H1 (cell line): ENCODE measurements at regions not wholly inside any gene's neighbourhood (a gene's known extent, or its start where the extent isn't known, plus 50 kb on each side); places are given as distances from the start of the nearest gene placed in this dataset.

Source experiments
- CTCF ChIA-PET: fragments of 300-600 bp; sonication (Branson Sonifier 250); formaldehyde crosslinking; loops from one replicate; lab custom pipeline; 2021; ENCODE audit not compliant: partially characterized antibody; lab: Charles Lee
- POLR2A ChIA-PET: fragments of 300-600 bp; sonication (Branson Sonifier 250); formaldehyde crosslinking; loops from one replicate; lab custom pipeline; 2021; ENCODE audit warnings: inconsistent platforms; ENCODE audit not compliant: partially characterized antibody; lab: Charles Lee
- DNase-seq, 2 experiments: peaks; one replicate each; pipeline versions ENCODE4 v3.0.0 to v3.0.0-alpha.2; 2010 to 2022; ENCODE audit warnings: low spot score in 2 of 2, low read depth in 1 of 2, mixed read lengths in 1 of 2
- FAIRE-seq: peaks from 2 replicates; lab custom pipeline; 2011; peaks lifted over from hg19 to GRCh38; lab: Jason Lieb, UNC
- H2AFZ ChIP-seq: 2 replicates; pipeline ENCODE4 v1.8.1; 2012; ENCODE audit warnings: low read length, inconsistent platforms
- H2AK5ac ChIP-seq: 2 replicates; pipeline ENCODE4 v1.6.1; 2013; ENCODE audit warnings: low read depth, low read length
- H2BK120ac ChIP-seq: replicated peaks from 2 replicates; pipeline ENCODE3; 2013; ENCODE audit warnings: low read depth, low read length, inconsistent platforms
- H2BK12ac ChIP-seq: 2 replicates; pipeline ENCODE4 v1.6.1; 2013; ENCODE audit warnings: low read depth, low read length
- H2BK15ac ChIP-seq: 2 replicates; pipeline ENCODE4 v1.6.1; 2013; ENCODE audit warnings: low read length
- H2BK20ac ChIP-seq: 2 replicates; pipeline ENCODE4 v1.6.1; 2013; ENCODE audit warnings: low read length
- H2BK5ac ChIP-seq: 2 replicates; pipeline ENCODE4 v1.6.1; 2013; ENCODE audit warnings: low read depth, low read length
- H3K14ac ChIP-seq: 2 replicates; pipeline ENCODE4 v1.6.1; 2013; ENCODE audit warnings: inconsistent platforms; ENCODE audit not compliant: insufficient read length
- H3K18ac ChIP-seq: 2 replicates; pipeline ENCODE4 v1.6.1; 2013; ENCODE audit warnings: low read length; ENCODE audit errors: extremely low read depth
- H3K23ac ChIP-seq: 2 replicates; pipeline ENCODE4 v1.6.1; 2013; ENCODE audit warnings: inconsistent platforms; ENCODE audit not compliant: insufficient read length
- H3K23me2 ChIP-seq: 2 replicates; pipeline ENCODE4 v1.6.1; 2013; ENCODE audit warnings: low read depth, low read length
- H3K27ac ChIP-seq: 2 replicates; pipeline ENCODE4 v1.6.1; 2011; ENCODE audit warnings: low read depth, low read length, inconsistent platforms
- H3K27me3 ChIP-seq, 4 experiments: replicated peaks in 1 of 4; 1 replicate in 1 of 4; 2 replicates in 3 of 4; pipeline versions ENCODE4 v1.6.1 to v1.8.1; 2011 to 2013; ENCODE audit warnings: low read length in 3 of 4, mild to moderate bottlenecking in 3 of 4, inconsistent platforms in 2 of 4, mixed read lengths in 2 of 4, moderate library complexity in 1 of 4; ENCODE audit not compliant: control insufficient read depth in 3 of 4, insufficient read depth in 3 of 4; ENCODE audit errors: extremely low read depth in 1 of 4
- H3K36me3 ChIP-seq, 4 experiments: 2 replicates each; pipeline versions ENCODE4 v1.6.1 to v1.8.1; 2011 to 2013; ENCODE audit warnings: mild to moderate bottlenecking in 4 of 4, low read length in 3 of 4, moderate library complexity in 2 of 4, control low read depth in 1 of 4, inconsistent platforms in 1 of 4; ENCODE audit not compliant: insufficient read depth in 4 of 4, control insufficient read depth in 2 of 4
- H3K4ac ChIP-seq: replicated peaks from 2 replicates; pipeline ENCODE3; 2013; ENCODE audit warnings: low read length, low read depth, mixed read lengths, inconsistent platforms; ENCODE audit not compliant: insufficient read length
- H3K4me1 ChIP-seq, 4 experiments: replicated peaks in 1 of 4; 1 replicate in 1 of 4; 2 replicates in 3 of 4; pipeline versions ENCODE4 v1.6.1 to v1.8.1; 2011 to 2013; ENCODE audit warnings: low read length in 3 of 4, inconsistent platforms in 2 of 4, mixed read lengths in 1 of 4; ENCODE audit not compliant: insufficient read depth in 4 of 4, control insufficient read depth in 3 of 4
- H3K4me2 ChIP-seq, 2 experiments: 2 replicates each; pipeline versions ENCODE4 v1.6.1 to v1.8.1; 2011 to 2013; ENCODE audit warnings: low read depth in 2 of 2, low read length in 2 of 2, control low read depth in 1 of 2, inconsistent platforms in 1 of 2, mild to moderate bottlenecking in 1 of 2; ENCODE audit not compliant: insufficient read depth in 1 of 2
- H3K4me3 ChIP-seq, 4 experiments: fragments of 200-600, 300-600 bp in 1 of 4; sonication (generic), shearing (Covaris generic), sonication (Bioruptor Twin) in 1 of 4; 2 replicates each; pipeline versions ENCODE4 v1.5.1 to v1.8.1; 2011 to 2016; ENCODE audit warnings: low read length in 4 of 4, low read depth in 3 of 4, control low read depth in 2 of 4, inconsistent platforms in 2 of 4, mild to moderate bottlenecking in 2 of 4, mixed read lengths in 1 of 4, moderate library complexity in 1 of 4; ENCODE audit not compliant: insufficient read depth in 2 of 4; ENCODE audit errors: extremely low read depth in 1 of 4
- H3K56ac ChIP-seq: replicated peaks from 2 replicates; pipeline ENCODE3; 2013; ENCODE audit warnings: low read depth, mild to moderate bottlenecking, mixed read lengths, low read length, inconsistent platforms; ENCODE audit not compliant: insufficient read length
- H3K79me1 ChIP-seq: 2 replicates; pipeline ENCODE4 v1.6.1; 2013; ENCODE audit warnings: low read depth, low read length, control low read depth
- H3K79me2 ChIP-seq, 2 experiments: 2 replicates each; pipeline versions ENCODE4 v1.6.1 to v1.8.1; 2012 to 2013; ENCODE audit warnings: low read length in 2 of 2, mild to moderate bottlenecking in 2 of 2, inconsistent platforms in 1 of 2; ENCODE audit not compliant: insufficient read depth in 2 of 2, control insufficient read depth in 1 of 2
- H3K9ac ChIP-seq, 4 experiments: replicated peaks in 1 of 4; 1 replicate in 1 of 4; 2 replicates in 3 of 4; pipeline versions ENCODE4 v1.6.1 to v1.8.1; 2011 to 2013; ENCODE audit warnings: low read depth in 3 of 4, low read length in 3 of 4, control low read depth in 2 of 4, mild to moderate bottlenecking in 2 of 4, moderate library complexity in 2 of 4, inconsistent platforms in 1 of 4; ENCODE audit errors: extremely low read depth in 1 of 4
- H3K9me3 ChIP-seq, 2 experiments: 2 replicates each; pipeline versions ENCODE4 v1.6.1 to v1.8.1; 2012 to 2013; ENCODE audit warnings: mild to moderate bottlenecking in 2 of 2, moderate library complexity in 2 of 2, control low read depth in 1 of 2, inconsistent platforms in 1 of 2, low read depth in 1 of 2, low read length in 1 of 2, mixed read lengths in 1 of 2; ENCODE audit not compliant: insufficient read depth in 2 of 2
- H4K20me1 ChIP-seq, 2 experiments: replicated peaks in 1 of 2; 2 replicates each; pipeline versions ENCODE3 to v1.8.1; 2011 to 2013; ENCODE audit warnings: inconsistent platforms in 2 of 2, low read length in 2 of 2, mild to moderate bottlenecking in 1 of 2; ENCODE audit not compliant: insufficient read depth in 2 of 2, control insufficient read depth in 1 of 2
- H4K5ac ChIP-seq: 2 replicates; pipeline ENCODE4 v1.6.1; 2013; ENCODE audit warnings: low read length, low read depth, mixed read lengths, inconsistent platforms; ENCODE audit not compliant: insufficient read length
- H4K8ac ChIP-seq: 2 replicates; pipeline ENCODE4 v1.8.0; 2013; ENCODE audit warnings: mild to moderate bottlenecking, moderate library complexity, low read length, inconsistent platforms; ENCODE audit not compliant: insufficient read depth; ENCODE audit errors: extremely low read depth
- H4K91ac ChIP-seq: replicated peaks from 2 replicates; pipeline ENCODE3; 2013; ENCODE audit warnings: low read length, mixed read lengths, inconsistent platforms; ENCODE audit not compliant: insufficient read length
- ASH2L ChIP-seq: fragments of 200-600, 300-600 bp; sonication (generic); IDR thresholded peaks from one replicate; pipeline ENCODE4 v1.7.1; 2017; ENCODE audit warnings: low read length
- BCL11A ChIP-seq, 2 experiments: IDR thresholded peaks; one replicate each; pipeline ENCODE4 v1.6.1; 2011; ENCODE audit warnings: low read depth in 2 of 2, low read length in 2 of 2, mild to moderate bottlenecking in 2 of 2
- CHD1 ChIP-seq: IDR thresholded peaks from 2 replicates; pipeline ENCODE4 v1.6.1; 2012; ENCODE audit warnings: low read depth, low read length, improper control_type of control experiment
- JUN ChIP-seq: IDR thresholded peaks from 2 replicates; pipeline ENCODE4 v1.6.1; 2011; ENCODE audit warnings: low read depth, mild to moderate bottlenecking, improper control_type of control experiment, low read length
- KDM5A ChIP-seq: fragments of 200-600 bp; IDR thresholded peaks from 2 replicates; pipeline ENCODE4 v1.7.1; 2012; ENCODE audit warnings: mild to moderate bottlenecking, low read length, inconsistent platforms, mixed read lengths
- SIX5 ChIP-seq: IDR thresholded peaks from 2 replicates; pipeline ENCODE4 v1.6.1; 2011; ENCODE audit warnings: mild to moderate bottlenecking, low read depth, low read length
- TAF1 ChIP-seq: IDR thresholded peaks from 2 replicates; pipeline ENCODE4 v1.6.1; 2011; ENCODE audit warnings: mild to moderate bottlenecking, low read depth, low read length
- TAF7 ChIP-seq: optimal IDR thresholded peaks from 2 replicates; pipeline ENCODE3; 2011; ENCODE audit warnings: low read depth, mild to moderate bottlenecking, inconsistent platforms, low read length, moderate library complexity, borderline replicate concordance
- TBP ChIP-seq: IDR thresholded peaks from 2 replicates; pipeline ENCODE4 v1.6.1; 2011; ENCODE audit warnings: low read depth, low read length, improper control_type of control experiment
- WGBS, 2 experiments: shearing (Covaris generic) in 1 of 2; methylation state at CpG; one replicate each; pipeline versions ENCODE4 v1.1.6 to v1.1.7; 2013 to 2015; ENCODE audit warnings: low lambda C conversion rate in 2 of 2, mixed read lengths in 2 of 2, inconsistent platforms in 1 of 2, low coverage in 1 of 2, missing lambda C conversion rate in 1 of 2; ENCODE audit not compliant: insufficient replicate concordance in 2 of 2, insufficient coverage in 1 of 2, insufficient read length in 1 of 2; ENCODE audit errors: extremely low coverage in 1 of 2, missing lambda C conversion rate in 1 of 2; 5-methylcytosine and 5-hydroxymethylcytosine counted together
- TF ChIP-seq, protein P1 (sequence below): IDR thresholded peaks from 2 replicates; pipeline ENCODE4 v1.6.1; 2012; ENCODE audit warnings: inconsistent platforms

DNA sequence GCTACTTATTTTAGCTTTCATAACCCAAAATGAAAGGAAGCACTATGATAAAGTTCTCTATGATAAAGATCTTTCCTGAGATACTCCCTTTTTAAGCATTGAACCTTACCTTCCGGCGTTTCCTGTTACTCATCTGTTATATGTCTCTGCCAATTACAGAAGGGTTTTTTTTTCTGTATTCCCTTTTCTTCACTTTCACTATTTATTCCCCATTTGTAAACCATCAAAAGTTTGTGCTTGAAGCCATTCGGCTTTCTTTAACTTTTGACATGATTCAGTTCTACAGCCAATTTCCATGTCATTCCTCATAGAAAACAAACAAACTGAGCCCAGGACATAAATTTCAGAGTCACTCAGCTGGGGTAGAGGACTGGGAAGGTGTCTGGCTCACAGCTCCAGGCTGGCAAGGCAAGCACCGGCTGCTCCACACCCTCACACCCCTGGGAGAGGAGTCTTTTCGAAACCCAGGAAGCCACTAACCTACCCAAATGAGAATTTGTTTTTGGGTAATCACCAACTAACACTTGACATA is 429.4 kb upstream of the TRIB2 start:
- WGBS, 2 experiments = 96% methylated on average over 5 of the region's 5 CpGs; no CpG with 5 or more reads in 1 of the 2 experiments
- Histone ChIP-seq H3K4me1 (peaks cover 0 to 3% (median 0%) of the 10 kb centered on the region in 4 experiments; a peak in 2 of 7 replicates), H4K91ac (no peak overlapping the region), H3K27ac (no peak overlapping the region), H2AFZ (no peak overlapping the region), H4K20me1 (no peaks in the 10 kb centered on the region), H4K8ac (no peak overlapping the region), H2BK15ac (no peak overlapping the region), H2BK12ac (no peak overlapping the region), H3K23ac (no peak overlapping the region), H3K4me3 (no peak overlapping the region), H3K9ac (no peak overlapping the region), H3K14ac (no peak overlapping the region), H2BK20ac (no peak overlapping the region), H2BK5ac (no peak overlapping the region), H3K79me1 (no peaks in the 10 kb centered on the region), H3K18ac (no peak overlapping the region), H3K4me2 (no peak overlapping the region), H3K4ac (no peak overlapping the region), H2AK5ac (no peak overlapping the region), H3K56ac (no peak overlapping the region), H3K79me2 (no peaks in the 10 kb centered on the region), H4K5ac (no peak overlapping the region), H2BK120ac (no peak overlapping the region), H3K23me2 (no peaks in the 10 kb centered on the region; the same call in 1 of the 2 replicates), H3K9me3 (peaks cover 0 to 4% of the 10 kb centered on the region in 2 experiments; a peak in 1 of 4 replicates), H3K36me3 (no peaks in the 10 kb centered on the region), H3K27me3 (no peaks in the 10 kb centered on the region)
- ChIA-PET POLR2A (no interaction called here), CTCF (interaction anchor here (0.8 to 1.0 kb wide), 3 partner anchors 17 to 720 kb away, joined by 3 to 4 read pairs (median 3); no protein-coding TSS in a partner anchor)
- FAIRE-seq (no peak), DNase-seq (no peak)
- no peak for TF ChIP-seq TAF7
- TF ChIP-seq KDM5A = no peak
- TF ChIP-seq SIX5 = no peak
- TF ChIP-seq ASH2L = no peak
- TF ChIP-seq BCL11A (IDR thresholded peaks at IDR 0.05; ENCODE audit: low read depth in 2 of 2, low read length in 2 of 2) = no peak
- no peak for TF ChIP-seq JUN
- TF ChIP-seq, protein P1, sequence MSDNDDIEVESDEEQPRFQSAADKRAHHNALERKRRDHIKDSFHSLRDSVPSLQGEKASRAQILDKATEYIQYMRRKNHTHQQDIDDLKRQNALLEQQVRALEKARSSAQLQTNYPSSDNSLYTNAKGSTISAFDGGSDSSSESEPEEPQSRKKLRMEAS = no peak
- TF ChIP-seq CHD1 = no peak
- no peak for TF ChIP-seq TBP
- TF ChIP-seq TAF1 = no peak
